ENCODE measurements at regions not wholly inside any gene's neighbourhood (a gene's known extent, or its start where the extent isn't known, plus 50 kb on each side); places are given as distances from the start of the nearest gene placed in this dataset.
A peak's percentile ranks its signal among the peaks of the same experiment; 100 is the strongest.

DNA sequence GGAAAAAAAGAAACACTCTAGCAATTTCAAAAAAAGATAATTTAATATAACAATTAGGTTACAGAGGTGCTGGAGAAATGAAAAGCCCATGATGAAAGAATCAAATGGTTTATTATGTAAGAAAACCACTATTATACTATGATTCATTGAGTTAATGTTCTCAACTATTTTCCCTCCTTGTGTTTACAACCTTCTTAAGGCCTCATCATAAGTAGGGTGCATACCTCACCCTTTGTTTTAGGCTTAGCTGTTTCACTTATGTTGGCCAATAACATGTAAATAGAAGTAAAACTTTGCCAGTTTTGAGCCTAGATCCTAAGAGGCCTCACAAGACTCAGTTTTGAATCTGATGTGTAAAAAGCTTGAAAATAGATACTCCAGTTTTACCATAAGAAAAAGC lies 418.3 kb upstream of the DDX18 start:
- DNase-seq: no peak

DNA sequence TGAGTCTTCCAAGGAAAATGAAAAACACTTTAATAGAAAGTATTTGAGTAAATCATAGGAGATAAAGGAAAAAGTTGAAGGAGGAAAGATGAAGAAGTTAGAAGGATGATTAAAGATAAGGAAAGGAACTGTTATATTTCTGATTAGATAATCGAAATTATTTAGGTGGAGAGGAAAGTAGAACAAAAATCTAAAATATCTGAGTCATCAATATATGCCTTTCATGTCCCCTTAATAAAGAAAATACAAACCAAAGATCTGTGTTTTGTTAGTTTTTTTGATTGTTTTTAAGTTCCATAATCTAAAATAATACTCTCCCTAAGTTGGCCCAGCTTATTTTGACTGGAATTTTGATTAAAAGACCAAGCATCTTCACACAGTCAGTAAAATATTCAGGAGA lies 412.9 kb upstream of the DDX18 start:
- DNase-seq: no peak

DNA sequence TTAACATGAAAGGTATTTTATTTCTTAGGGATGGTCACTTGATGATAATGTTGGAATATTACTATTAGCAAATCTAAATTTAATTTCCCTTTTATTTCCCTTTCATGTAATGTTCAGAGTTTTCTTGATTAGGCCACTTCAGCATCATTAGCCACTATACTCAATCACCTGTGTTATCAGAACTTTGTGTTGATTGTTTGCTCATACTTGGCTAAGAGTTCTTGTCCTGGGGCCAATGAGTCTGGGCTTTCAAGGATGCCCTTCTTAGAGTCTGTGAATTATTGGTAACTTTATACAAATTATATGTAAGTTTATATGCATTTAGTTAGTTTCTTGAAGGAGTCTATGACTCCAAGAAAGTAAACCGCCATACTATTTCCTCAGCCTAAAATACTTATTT lies 408.0 kb upstream of the DDX18 start:
- DNase-seq: no peak

DNA sequence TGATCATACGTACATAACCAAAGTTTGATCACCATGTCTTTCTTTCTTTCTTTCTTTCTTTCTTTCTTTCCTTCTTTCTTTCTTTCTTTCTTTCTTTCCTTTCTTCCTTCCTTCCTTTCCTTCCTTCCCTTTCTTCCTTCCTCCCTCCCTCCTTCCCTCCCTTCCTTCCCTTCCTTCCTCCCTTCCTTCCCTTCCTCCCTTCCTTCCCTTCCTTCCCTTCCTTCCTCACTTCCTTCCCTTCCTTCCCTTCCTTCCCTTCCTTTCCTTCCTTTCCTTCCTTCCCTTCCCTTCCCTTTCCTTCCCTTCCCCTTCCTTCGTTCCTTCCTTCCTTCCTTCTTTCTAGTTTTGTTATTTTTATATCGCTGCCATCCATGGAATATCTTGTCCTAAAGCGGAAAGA lies 406.7 kb upstream of the DDX18 start:
- no peak for DNase-seq

- no peak for DNase-seq
Measured at GRCh38 chr2:117409443-117409842, 405.0 kb upstream of the DDX18 start.

DNA sequence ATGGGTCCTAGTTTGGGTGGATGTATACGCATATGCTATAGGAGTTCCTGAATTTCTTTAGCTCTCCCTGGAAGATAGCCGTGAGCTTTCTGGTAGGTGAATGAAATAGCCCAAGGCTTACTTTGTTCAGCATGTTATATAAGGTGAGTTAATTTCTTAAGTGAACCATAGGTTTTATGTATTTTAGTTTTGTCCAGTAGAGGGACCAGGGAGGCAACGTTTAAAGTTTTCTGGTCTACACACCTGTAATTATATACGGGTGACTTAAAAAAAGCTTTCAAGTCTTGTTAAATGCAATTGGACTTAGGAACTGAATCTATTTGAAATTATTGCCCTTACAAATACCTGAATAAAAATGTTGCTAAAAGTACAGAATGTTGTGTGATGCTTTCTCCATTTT lies 402.5 kb upstream of the DDX18 start:
- no peak for DNase-seq

DNA sequence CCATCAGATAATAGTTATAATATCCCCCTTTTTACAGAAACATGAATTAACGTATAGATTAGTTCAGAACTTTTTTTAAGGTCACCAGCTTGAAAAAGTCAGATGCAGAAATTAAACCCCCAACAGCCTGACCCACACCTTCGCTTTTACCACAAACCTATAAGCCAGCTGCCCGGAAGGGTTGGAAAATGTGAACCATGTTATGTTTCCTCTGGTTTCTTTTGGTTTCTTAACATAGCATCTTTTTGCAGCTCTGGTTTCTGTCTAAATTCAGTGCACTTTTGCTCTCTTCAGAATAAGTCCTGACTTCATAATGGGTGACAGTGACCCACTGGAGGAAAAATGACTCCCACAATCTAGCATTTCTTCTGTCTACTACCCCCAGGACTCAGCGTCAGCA lies 381.7 kb upstream of the DDX18 start:
- no peak for DNase-seq

DNA sequence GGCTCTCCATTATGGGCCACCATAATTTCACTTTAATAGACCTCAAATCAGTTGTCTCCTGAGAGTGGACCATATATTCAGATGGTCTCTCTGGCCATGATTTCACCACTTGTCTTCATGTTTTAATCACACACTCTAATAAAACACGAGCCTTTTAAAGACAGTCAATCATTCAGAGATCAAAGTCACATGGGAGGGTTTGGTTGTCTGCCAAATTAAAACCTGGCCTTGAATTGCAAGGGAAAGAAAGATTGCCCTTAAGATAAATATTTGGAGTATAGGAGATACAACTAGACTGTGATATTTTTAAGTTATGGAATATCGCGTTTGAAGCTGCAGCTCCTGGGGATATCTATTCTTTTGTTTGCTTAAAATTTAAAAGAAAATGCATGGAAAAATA lies 377.8 kb upstream of the DDX18 start:
- DNase-seq: no peak

GRCh38 chr2:117470311-117471095 lies 344.0 kb upstream of the DDX18 start:
- DNase-seq: peak; percentile 7

DNA sequence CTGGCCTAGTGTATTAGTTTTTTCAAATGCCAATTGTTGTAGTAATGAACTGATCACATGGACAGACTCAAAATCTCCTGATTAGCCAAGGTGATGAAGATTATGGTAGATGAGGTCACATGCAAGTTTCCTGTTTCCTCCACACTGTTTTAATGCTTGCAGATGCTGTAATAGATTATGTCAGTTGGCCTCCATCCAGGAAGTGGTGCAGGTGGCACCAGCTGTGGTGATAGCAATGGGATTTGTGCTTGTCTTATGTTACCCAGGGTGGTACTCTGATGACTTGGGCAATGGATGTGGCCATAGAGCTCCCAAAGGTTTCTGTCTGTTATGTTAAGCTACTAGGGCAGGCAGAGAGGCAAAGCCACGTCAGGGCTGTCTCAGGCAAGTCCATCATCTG lies 332.9 kb upstream of the DDX18 start:
- no peak for DNase-seq

DNA sequence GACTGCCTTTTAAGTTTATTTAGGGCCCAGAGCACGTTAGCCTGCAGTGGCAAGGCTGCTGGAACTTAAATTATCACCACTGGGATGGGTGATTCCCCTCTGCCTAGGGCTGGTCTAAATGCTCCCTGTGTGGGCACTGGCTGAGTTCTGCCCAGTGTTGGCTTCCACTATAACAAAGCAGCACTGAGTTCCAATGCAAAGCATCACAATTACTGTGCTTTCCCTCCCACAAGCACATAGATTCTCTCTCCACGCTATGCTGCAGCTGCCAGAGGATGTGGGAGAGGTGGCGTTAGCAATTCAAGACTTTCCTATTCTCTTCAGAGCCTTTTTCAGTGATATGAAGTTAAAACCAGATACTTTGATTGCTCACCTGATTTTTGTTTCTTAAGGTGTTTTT lies 328.9 kb upstream of the DDX18 start:
- DNase-seq: no peak

DNA sequence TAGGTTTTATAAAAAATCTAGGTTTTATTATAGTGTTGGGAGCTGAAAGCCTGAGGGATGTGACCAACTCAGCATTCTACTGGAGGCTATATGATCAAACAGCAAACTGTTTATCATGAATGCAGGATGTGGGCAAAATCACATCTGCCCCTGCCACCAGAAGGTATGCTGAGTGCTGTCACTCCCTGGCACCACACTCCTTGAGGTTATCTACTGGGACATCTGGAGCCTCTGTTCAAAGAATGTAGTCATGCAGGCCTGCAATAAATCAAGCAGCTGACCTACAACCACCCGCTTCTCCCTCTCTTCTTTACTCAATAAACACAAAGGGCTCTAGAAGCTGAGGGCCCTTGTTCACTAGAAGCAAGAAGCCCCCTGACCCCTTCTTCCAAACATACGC lies 328.4 kb upstream of the DDX18 start:
- DNase-seq: no peak

GRCh38 chr2:117492209-117492851 lies 322.2 kb upstream of the DDX18 start:
- no peak for DNase-seq

DNA sequence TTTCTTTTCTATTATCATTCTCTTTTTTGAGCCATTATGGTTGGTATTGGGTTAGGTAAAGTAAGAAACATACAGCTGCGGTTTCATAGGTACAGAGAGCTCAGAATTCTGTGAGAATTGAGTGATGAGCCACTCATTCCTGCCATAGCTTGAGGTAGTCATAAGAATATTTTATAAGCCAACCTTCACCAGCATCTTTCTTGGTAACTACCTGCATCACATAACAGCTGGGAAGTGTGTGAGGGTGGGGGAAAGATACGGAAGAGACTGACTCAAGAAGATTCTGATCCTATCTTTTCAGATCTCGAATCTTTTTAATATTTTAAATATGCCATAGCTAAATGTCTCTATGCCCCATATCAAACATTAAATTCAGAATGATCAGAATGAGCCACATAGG lies 313.8 kb upstream of the DDX18 start:
- DNase-seq: no peak

DNA sequence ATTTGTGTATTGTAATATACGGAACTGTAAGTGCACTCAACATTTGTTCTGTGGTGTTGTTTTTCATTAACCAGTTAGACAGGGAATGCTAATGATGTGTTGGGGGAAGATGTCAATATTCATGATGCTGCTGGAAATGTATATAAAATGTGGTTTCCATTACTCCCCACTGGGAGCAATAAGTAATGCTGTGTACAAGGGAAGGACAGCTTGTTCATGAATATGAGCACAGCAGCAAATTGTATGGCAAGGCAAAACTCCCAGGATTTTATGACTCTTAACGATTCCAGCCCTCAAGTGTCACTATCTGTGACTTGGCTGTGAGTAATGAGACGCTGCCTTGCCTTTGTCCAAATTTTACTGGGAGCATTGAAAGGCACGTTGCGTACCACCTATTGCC lies 312.4 kb upstream of the DDX18 start:
- no peak for DNase-seq

DNA sequence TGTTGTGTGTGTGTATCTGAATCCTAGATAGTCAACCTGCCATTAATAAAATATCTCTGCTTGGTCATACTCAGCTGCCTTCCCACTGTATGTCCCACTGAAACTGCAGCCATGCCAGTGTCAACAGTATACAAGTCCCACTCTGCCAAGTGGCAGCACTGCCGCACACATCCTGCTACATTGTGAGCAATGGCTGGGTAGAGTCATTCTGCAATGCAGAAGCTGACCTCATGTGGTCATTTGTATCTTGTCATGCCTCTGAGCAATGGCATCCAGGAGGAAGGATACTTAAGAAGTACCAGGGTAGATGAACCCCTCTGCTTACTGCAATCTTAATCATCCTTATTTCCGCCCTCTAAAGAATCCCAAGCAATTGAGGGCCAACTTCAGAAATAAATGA lies 302.2 kb upstream of the DDX18 start:
- DNase-seq: no peak

GRCh38 chr2:117514371-117514770 lies 300.1 kb upstream of the DDX18 start:
- DNase-seq: no peak

GRCh38 chr2:117519238-117519637 lies 295.3 kb upstream of the DDX18 start:
- DNase-seq: no peak

DNA sequence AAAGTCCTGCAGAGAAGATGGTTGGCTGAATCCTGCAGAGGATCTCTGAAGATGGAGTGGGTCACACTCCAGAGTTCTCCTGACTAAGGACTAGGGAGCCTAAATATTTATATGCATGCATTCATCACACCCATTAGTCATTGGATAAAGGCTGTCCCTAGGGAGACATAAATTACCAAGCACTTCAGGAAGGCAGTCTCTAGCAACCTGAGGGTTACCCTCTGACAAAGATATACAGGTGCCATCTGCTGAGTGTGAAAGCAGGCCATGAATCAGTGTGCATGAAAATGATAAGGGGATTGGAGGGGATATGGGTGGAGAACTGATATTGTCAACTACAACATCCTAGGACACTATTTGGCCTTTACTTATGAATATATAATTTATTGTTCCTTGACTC lies 294.8 kb upstream of the DDX18 start:
- DNase-seq: no peak

GRCh38 chr2:117523267-117523666 lies 291.2 kb upstream of the DDX18 start:
- no peak for DNase-seq

DNA sequence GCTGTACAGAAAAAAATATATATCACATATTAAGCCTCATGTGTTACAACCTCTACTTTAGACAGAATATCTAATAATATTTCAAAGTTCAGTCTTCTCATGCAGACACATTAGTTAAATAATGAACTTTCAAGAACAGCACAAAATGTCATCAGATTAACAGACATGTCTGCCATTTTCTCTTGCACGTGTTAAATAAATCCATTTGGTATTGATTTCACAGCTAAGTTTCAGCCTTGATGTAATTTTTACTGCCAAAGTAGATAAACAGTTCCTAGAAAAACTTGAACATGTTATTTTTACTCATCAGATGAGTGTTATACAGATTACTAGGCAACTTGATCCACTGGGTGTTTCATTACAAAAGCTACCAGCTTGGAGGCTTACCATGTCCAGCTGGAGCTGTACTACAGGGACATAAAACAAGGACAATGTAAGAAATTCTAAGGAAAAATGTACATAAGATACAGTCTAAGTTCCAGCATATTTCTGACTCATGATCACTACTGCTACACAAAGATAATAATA lies 290.7 kb upstream of the DDX18 start:
- no peak for DNase-seq

DNA sequence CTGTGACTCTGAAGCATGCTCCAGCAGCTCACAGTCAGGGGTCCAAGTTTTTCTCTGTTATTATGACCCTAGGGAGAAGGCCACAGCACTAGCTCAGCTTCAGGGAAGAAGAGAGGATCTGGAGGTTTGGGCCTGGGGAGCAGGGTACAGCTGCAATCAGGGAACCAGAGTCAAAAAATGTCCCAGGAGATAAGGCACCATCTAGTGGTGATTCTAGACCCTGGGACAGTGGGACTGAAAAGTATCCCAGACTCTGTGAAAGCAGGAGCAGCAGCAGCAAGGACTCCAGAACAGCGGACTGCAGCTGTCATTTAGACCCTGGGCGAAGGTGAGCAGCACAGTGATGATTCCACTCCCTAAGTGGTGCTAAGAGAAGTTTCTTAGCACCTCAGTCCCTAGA lies 278.4 kb upstream of the DDX18 start:
- DNase-seq: no peak

- no peak for DNase-seq
Measured at GRCh38 chr2:117537032-117537431, 277.5 kb upstream of the DDX18 start.

DNA sequence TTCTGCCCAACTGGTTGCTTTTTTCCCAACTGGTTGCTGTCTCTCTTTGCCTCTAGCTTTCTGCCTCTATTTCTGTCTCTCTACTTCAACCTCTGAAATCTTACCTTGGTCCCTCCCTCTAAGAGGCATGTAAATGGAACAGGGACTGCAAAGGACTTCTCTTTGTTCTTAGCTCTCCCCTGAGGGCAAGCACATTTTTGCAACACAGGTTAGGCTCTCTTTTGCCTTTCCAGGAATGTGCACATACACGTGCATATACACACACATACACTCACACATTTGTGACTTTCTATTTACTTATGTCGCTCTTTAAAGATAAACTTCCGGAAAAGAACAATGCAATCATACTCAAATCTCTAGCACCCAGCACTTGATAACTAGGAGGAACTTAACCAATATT lies 262.6 kb upstream of the DDX18 start:
- no peak for DNase-seq

- DNase-seq: no peak
Measured at GRCh38 chr2:117553448-117553847, 261.0 kb upstream of the DDX18 start.
